Endodermal cell (in vitro differentiated cells): ENCODE measurements at regions not wholly inside any gene's neighbourhood (a gene's known extent, or its start where the extent isn't known, plus 50 kb on each side); places are given as distances from the start of the nearest gene placed in this dataset.

Experiments
- DNase-seq: peaks from one replicate; pipeline ENCODE4 v3.0.0-alpha.2; 2017
- H3K27ac ChIP-seq: 2 replicates; pipeline ENCODE4 v1.5.1; 2013; ENCODE audit warnings: mild to moderate bottlenecking, low read depth, low read length, moderate library complexity
- H3K27me3 ChIP-seq: 2 replicates; pipeline ENCODE4 v1.6.1; 2013; ENCODE audit warnings: mild to moderate bottlenecking, low read length, moderate library complexity; ENCODE audit not compliant: insufficient read depth, control insufficient read depth, poor library complexity, severe bottlenecking
- H3K36me3 ChIP-seq: 2 replicates; pipeline ENCODE4 v1.7.0; 2013; ENCODE audit warnings: mild to moderate bottlenecking, low read length, moderate library complexity; ENCODE audit not compliant: control insufficient read depth, insufficient read depth
- H3K4me1 ChIP-seq: one replicate; pipeline ENCODE4 v1.7.0; 2013; ENCODE audit warnings: low read length; ENCODE audit not compliant: control insufficient read depth, insufficient read depth
- H3K4me3 ChIP-seq: 2 replicates; pipeline ENCODE4 v1.5.1; 2013; ENCODE audit warnings: mild to moderate bottlenecking, low read length, moderate library complexity
- H3K9ac ChIP-seq: 2 replicates; pipeline ENCODE4 v1.6.1; 2013; ENCODE audit warnings: mild to moderate bottlenecking, low read length, moderate library complexity; ENCODE audit not compliant: poor library complexity, severe bottlenecking; ENCODE audit errors: extremely low read depth
- H3K9me3 ChIP-seq: 2 replicates; pipeline ENCODE4 v1.6.1; 2013; ENCODE audit warnings: mild to moderate bottlenecking, low read length, moderate library complexity; ENCODE audit not compliant: control insufficient read depth
- H3K27ac Mint-ChIP-seq: 2 replicates; pipeline ENCODE4 v1.8.0; 2020; ENCODE audit warnings: mixed read lengths
- H3K27me3 Mint-ChIP-seq: 2 replicates; pipeline ENCODE4 v1.8.0; 2021; ENCODE audit warnings: mild to moderate bottlenecking, mixed read lengths; ENCODE audit not compliant: insufficient read depth
- H3K36me3 Mint-ChIP-seq: 2 replicates; pipeline ENCODE4 v1.8.0; 2020; ENCODE audit warnings: low read depth, mixed read lengths
- H3K4me1 Mint-ChIP-seq: 2 replicates; pipeline ENCODE4 v1.8.0; 2020; ENCODE audit warnings: mixed read lengths
- H3K4me3 Mint-ChIP-seq: 2 replicates; pipeline ENCODE4 v1.8.0; 2020; ENCODE audit warnings: mild to moderate bottlenecking, moderate library complexity, mixed read lengths
- H3K9me3 Mint-ChIP-seq: 2 replicates; pipeline ENCODE4 v1.8.0; 2020; ENCODE audit warnings: mild to moderate bottlenecking, mixed read lengths
- CTCF ChIP-seq: fragments of 200-600 bp; sonication (generic); conservative IDR thresholded peaks from 2 replicates; pipeline ENCODE4 v1.5.0; 2021; ENCODE audit warnings: antibody characterized with exemption, mild to moderate bottlenecking
- WGBS, 2 experiments: methylation state at CpG; one replicate each; pipeline versions ENCODE4 v1.1.5 to v1.1.7; 2013; ENCODE audit warnings: missing lambda C conversion rate in 2 of 2, mixed read lengths in 1 of 2; ENCODE audit not compliant: insufficient coverage in 1 of 2, insufficient read length in 1 of 2; 5-methylcytosine and 5-hydroxymethylcytosine counted together

- no peaks in the 10 kb centered on the region for H3K27me3 Mint-ChIP-seq
- H3K4me3 Mint-ChIP-seq, result no peak overlapping the region
- H3K36me3 ChIP-seq, result no peaks in the 10 kb centered on the region
- no peak overlapping the region for H3K27ac ChIP-seq
- DNase-seq, result no peak
- H3K4me1 Mint-ChIP-seq, result peaks cover 7% of the 10 kb centered on the region
- 63 to 89% methylated on average over 1 to 4 of the region's 4 CpGs for WGBS, 2 experiments
- no peaks in the 10 kb centered on the region for H3K36me3 Mint-ChIP-seq
- no peaks in the 10 kb centered on the region for H3K9me3 ChIP-seq
- H3K9me3 Mint-ChIP-seq, result no peaks in the 10 kb centered on the region
- no peak for TF ChIP-seq CTCF
- H3K4me3 ChIP-seq, result no peak overlapping the region
- no peaks in the 10 kb centered on the region for H3K4me1 ChIP-seq
- no peaks in the 10 kb centered on the region for H3K27me3 ChIP-seq
- H3K27ac Mint-ChIP-seq, result no peak overlapping the region
- H3K9ac ChIP-seq, result no peak overlapping the region
Measured at GRCh38 chr3:155012584-155012983, 67.5 kb upstream of the MME start.

GRCh38 chr3:155010416-155010815, 69.7 kb upstream of the MME start:
- Histone ChIP-seq H3K9me3 (no peaks in the 10 kb centered on the region), H3K4me3 (no peak overlapping the region), H3K27me3 (no peaks in the 10 kb centered on the region), H3K4me1 (no peaks in the 10 kb centered on the region), H3K36me3 (no peaks in the 10 kb centered on the region), H3K27ac (no peak overlapping the region), H3K9ac (no peak overlapping the region)
- no peak for TF ChIP-seq CTCF
- Mint-ChIP-seq H3K4me3 (no peak overlapping the region), H3K36me3 (no peaks in the 10 kb centered on the region), H3K27ac (peak overlapping the region; percentile 7), H3K27me3 (no peaks in the 10 kb centered on the region), H3K9me3 (peaks cover 3% of the 10 kb centered on the region), H3K4me1 (peaks cover 7% of the 10 kb centered on the region)
- 63 to 93% methylated on average over 2 to 3 of the region's 3 CpGs for WGBS, 2 experiments
- DNase-seq, result no peak

- H3K4me3 ChIP-seq, result no peak overlapping the region
- H3K4me3 Mint-ChIP-seq, result no peak overlapping the region
- H3K9ac ChIP-seq, result no peak overlapping the region
Measured at GRCh38 chr3:155009217-155009616, 70.9 kb upstream of the MME start.

More at GRCh38 chr3:155009217-155009616, 70.9 kb upstream of the MME start:
- Histone ChIP-seq H3K4me1 (no peaks in the 10 kb centered on the region), H3K27me3 (no peaks in the 10 kb centered on the region), H3K27ac (no peak overlapping the region), H3K36me3 (no peaks in the 10 kb centered on the region), H3K9me3 (peaks cover 8% of the 10 kb centered on the region)
- H3K36me3 Mint-ChIP-seq, result peaks cover 2% of the 10 kb centered on the region
- peaks cover 15% of the 10 kb centered on the region for H3K9me3 Mint-ChIP-seq
- peaks cover 7% of the 10 kb centered on the region for H3K4me1 Mint-ChIP-seq
- no peak for TF ChIP-seq CTCF
- DNase-seq, result no peak
- no peak overlapping the region for H3K27ac Mint-ChIP-seq
- H3K27me3 Mint-ChIP-seq, result no peaks in the 10 kb centered on the region
- WGBS, 2 experiments, result 86 to 100% methylated on average over 1 to 2 of the region's 2 CpGs
